ENCODE measurements at regions not wholly inside any gene's neighbourhood (a gene's known extent, or its start where the extent isn't known, plus 50 kb on each side); places are given as distances from the start of the nearest gene placed in this dataset.

DNA sequence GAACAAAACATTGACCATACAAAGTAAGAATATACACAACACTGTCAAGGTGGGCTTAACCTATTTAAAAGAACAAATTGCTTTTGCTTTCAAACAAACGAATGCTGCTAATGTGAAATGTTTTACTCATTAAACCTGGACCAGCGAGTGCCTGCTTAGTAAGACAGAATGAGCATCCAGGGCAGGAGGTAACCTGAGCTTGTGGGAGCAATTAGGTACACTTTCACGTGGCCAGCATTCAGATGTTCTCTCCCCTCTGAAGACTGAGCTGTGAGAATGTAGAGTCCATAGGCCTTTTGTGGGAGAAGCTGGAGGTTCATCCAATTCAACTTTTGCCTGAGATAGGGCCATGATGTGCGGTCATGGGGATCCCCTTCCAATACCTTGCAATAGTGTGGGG, 266.5 kb downstream of the TSN start:
- TF ChIP-seq ELF4 (CRISPR knock-in tag; IDR thresholded peaks at IDR 0.05) (no peak), ZBTB8A (IDR thresholded peaks at IDR 0.05; ENCODE audit: partially characterized antibody) (no peak), MAZ (CRISPR knock-in tag; conservative IDR thresholded peaks at IDR 0.05 in 1 of 2, IDR thresholded peaks at IDR 0.05 in 1 of 2) (no peak), ATF7 (IDR thresholded peaks at IDR 0.05) (no peak), ATF2 (CRISPR knock-in tag; IDR thresholded peaks at IDR 0.05) (no peak), SMC3 (conservative IDR thresholded peaks at IDR 0.05; ENCODE audit: insufficient read depth, low read depth, low read length) (no peak), ZNF274 (IDR thresholded peaks at IDR 0.05; ENCODE audit: borderline replicate concordance, low read depth, low read length) (no peak), CHCHD3 (CRISPR knock-in tag; IDR thresholded peaks at IDR 0.05) (no peak)
- TF ChIP-seq, protein P1, sequence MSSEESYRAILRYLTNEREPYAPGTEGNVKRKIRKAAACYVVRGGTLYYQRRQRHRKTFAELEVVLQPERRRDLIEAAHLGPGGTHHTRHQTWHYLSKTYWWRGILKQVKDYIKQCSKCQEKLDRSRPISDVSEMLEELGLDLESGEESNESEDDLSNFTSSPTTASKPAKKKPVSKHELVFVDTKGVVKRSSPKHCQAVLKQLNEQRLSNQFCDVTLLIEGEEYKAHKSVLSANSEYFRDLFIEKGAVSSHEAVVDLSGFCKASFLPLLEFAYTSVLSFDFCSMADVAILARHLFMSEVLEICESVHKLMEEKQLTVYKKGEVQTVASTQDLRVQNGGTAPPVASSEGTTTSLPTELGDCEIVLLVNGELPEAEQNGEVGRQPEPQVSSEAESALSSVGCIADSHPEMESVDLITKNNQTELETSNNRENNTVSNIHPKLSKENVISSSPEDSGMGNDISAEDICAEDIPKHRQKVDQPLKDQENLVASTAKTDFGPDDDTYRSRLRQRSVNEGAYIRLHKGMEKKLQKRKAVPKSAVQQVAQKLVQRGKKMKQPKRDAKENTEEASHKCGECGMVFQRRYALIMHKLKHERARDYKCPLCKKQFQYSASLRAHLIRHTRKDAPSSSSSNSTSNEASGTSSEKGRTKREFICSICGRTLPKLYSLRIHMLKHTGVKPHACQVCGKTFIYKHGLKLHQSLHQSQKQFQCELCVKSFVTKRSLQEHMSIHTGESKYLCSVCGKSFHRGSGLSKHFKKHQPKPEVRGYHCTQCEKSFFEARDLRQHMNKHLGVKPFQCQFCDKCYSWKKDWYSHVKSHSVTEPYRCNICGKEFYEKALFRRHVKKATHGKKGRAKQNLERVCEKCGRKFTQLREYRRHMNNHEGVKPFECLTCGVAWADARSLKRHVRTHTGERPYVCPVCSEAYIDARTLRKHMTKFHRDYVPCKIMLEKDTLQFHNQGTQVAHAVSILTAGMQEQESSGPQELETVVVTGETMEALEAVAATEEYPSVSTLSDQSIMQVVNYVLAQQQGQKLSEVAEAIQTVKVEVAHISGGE (CRISPR knock-in tag; IDR thresholded peaks at IDR 0.05) = no peak
- TF ChIP-seq, protein P2, sequence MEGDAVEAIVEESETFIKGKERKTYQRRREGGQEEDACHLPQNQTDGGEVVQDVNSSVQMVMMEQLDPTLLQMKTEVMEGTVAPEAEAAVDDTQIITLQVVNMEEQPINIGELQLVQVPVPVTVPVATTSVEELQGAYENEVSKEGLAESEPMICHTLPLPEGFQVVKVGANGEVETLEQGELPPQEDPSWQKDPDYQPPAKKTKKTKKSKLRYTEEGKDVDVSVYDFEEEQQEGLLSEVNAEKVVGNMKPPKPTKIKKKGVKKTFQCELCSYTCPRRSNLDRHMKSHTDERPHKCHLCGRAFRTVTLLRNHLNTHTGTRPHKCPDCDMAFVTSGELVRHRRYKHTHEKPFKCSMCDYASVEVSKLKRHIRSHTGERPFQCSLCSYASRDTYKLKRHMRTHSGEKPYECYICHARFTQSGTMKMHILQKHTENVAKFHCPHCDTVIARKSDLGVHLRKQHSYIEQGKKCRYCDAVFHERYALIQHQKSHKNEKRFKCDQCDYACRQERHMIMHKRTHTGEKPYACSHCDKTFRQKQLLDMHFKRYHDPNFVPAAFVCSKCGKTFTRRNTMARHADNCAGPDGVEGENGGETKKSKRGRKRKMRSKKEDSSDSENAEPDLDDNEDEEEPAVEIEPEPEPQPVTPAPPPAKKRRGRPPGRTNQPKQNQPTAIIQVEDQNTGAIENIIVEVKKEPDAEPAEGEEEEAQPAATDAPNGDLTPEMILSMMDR (IDR thresholded peaks at IDR 0.05 in 2 of 3, conservative IDR thresholded peaks at IDR 0.05 in 1 of 3; ENCODE audit: insufficient read depth in 2 of 3, low read depth in 1 of 3, low read length in 3 of 3) = no peak
